ENCODE measurements at regions not wholly inside any gene's neighbourhood (a gene's known extent, or its start where the extent isn't known, plus 50 kb on each side); places are given as distances from the start of the nearest gene placed in this dataset.
"Not testable (repeated sequence)": the region's sequence is repeated elsewhere in the genome, so short reads cannot be mapped to it uniquely, and the experiment has no call there.

DNA sequence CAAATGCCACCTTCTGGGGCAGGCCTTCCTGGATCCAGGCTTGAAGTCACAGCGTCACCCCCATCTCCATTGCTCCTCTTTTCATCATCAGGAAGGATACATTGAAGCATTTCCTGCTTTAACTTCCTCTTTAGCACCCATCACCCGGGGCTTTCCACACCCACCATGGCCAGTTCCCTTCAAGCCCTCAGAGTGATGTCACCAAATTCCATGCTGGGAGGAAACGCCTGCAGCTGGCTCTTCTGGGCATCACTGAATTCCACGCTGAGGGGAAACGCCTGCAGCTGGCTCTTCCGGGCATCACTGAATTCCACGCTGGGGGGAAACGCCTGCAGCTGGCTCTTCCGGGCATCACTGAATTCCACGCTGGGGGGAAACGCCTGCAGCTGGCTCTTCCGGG is 354.6 kb downstream of the SMOC2 start:
- not testable (repeated sequence) for TF ChIP-seq POLR2A (IDR thresholded peaks at IDR 0.05)
- TF ChIP-seq, protein P1, sequence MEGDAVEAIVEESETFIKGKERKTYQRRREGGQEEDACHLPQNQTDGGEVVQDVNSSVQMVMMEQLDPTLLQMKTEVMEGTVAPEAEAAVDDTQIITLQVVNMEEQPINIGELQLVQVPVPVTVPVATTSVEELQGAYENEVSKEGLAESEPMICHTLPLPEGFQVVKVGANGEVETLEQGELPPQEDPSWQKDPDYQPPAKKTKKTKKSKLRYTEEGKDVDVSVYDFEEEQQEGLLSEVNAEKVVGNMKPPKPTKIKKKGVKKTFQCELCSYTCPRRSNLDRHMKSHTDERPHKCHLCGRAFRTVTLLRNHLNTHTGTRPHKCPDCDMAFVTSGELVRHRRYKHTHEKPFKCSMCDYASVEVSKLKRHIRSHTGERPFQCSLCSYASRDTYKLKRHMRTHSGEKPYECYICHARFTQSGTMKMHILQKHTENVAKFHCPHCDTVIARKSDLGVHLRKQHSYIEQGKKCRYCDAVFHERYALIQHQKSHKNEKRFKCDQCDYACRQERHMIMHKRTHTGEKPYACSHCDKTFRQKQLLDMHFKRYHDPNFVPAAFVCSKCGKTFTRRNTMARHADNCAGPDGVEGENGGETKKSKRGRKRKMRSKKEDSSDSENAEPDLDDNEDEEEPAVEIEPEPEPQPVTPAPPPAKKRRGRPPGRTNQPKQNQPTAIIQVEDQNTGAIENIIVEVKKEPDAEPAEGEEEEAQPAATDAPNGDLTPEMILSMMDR (IDR thresholded peaks at IDR 0.05), result not testable (repeated sequence)
